GM23338 (cell line): ENCODE measurements at regions not wholly inside any gene's neighbourhood (a gene's known extent, or its start where the extent isn't known, plus 50 kb on each side); places are given as distances from the start of the nearest gene placed in this dataset.

Experiments used
- ATAC-seq: fragments of 200-7000 bp; cut with Tn5 transposase; 3 replicates; pipeline ENCODE4 v1.9.1; 2020
- DNase-seq: peaks from one replicate; pipeline ENCODE4 v3.0.0-alpha.2; 2015; ENCODE audit warnings: low spot score
- H2AFZ ChIP-seq: fragments of 200-600 bp; sonication (generic); 2 replicates; pipeline ENCODE4 v1.8.0; 2016; ENCODE audit warnings: antibody characterized with exemption, mild to moderate bottlenecking, moderate library complexity
- H3F3A ChIP-seq: fragments of 200-600 bp; sonication (generic); replicated peaks from 2 replicates; pipeline ENCODE4 v1.8.0; 2017; ENCODE audit warnings: antibody characterized with exemption, mixed run types, low read depth
- H3K27ac ChIP-seq: fragments of 200-600 bp; sonication (generic); 2 replicates; pipeline ENCODE4 v1.6.1; 2016; ENCODE audit warnings: low read depth
- H3K27me3 ChIP-seq: fragments of 200-600 bp; sonication (generic); 2 replicates; pipeline ENCODE4 v1.8.0; 2016; ENCODE audit warnings: mild to moderate bottlenecking, mixed run types, moderate library complexity; ENCODE audit not compliant: insufficient read depth
- H3K36me3 ChIP-seq: fragments of 200-600 bp; sonication (generic); 2 replicates; pipeline ENCODE4 v1.8.0; 2016; ENCODE audit warnings: mild to moderate bottlenecking; ENCODE audit not compliant: insufficient read depth
- H3K4me1 ChIP-seq: fragments of 200-600 bp; sonication (generic); 2 replicates; pipeline ENCODE4 v1.8.0; 2016; ENCODE audit warnings: mild to moderate bottlenecking, moderate library complexity; ENCODE audit not compliant: insufficient read depth
- H3K4me2 ChIP-seq: fragments of 200-600 bp; sonication (generic); 2 replicates; pipeline ENCODE4 v1.7.1; 2017; ENCODE audit warnings: mixed run types
- H3K4me3 ChIP-seq: fragments of 200-600 bp; sonication (generic); 2 replicates; pipeline ENCODE4 v1.6.1; 2016; ENCODE audit warnings: mixed run types
- H3K79me2 ChIP-seq: fragments of 200-600 bp; sonication (generic); replicated peaks from 2 replicates; pipeline ENCODE4 v1.8.0; 2017; ENCODE audit warnings: mild to moderate bottlenecking; ENCODE audit not compliant: insufficient read depth
- H3K9me2 ChIP-seq: fragments of 200-600 bp; sonication (generic); 2 replicates; pipeline ENCODE4 v1.8.0; 2017; ENCODE audit not compliant: insufficient read depth
- H4K20me1 ChIP-seq: fragments of 200-600 bp; sonication (generic); replicated peaks from 2 replicates; pipeline ENCODE4 v1.8.0; 2017; ENCODE audit warnings: mild to moderate bottlenecking; ENCODE audit not compliant: insufficient read depth
- H3K27ac Mint-ChIP-seq: 2 replicates; pipeline ENCODE4 v1.8.0; 2020; ENCODE audit warnings: inconsistent platforms, mild to moderate bottlenecking, moderate library complexity, mixed read lengths
- H3K27me3 Mint-ChIP-seq: 3 replicates; pipeline ENCODE4 v1.8.0; 2022; ENCODE audit warnings: low read depth, mild to moderate bottlenecking, moderate library complexity, mixed read lengths, inconsistent platforms; ENCODE audit not compliant: insufficient read depth, poor library complexity
- H3K36me3 Mint-ChIP-seq: 3 replicates; pipeline ENCODE4 v1.8.0; 2021; ENCODE audit warnings: low read depth, mild to moderate bottlenecking, inconsistent platforms, moderate library complexity, mixed read lengths
- H3K4me1 Mint-ChIP-seq: 3 replicates; pipeline ENCODE4 v1.8.0; 2020; ENCODE audit warnings: mild to moderate bottlenecking, inconsistent platforms, mixed read lengths
- H3K4me3 Mint-ChIP-seq: 3 replicates; pipeline ENCODE4 v1.8.0; 2021; ENCODE audit warnings: moderate library complexity, mild to moderate bottlenecking, inconsistent platforms, mixed read lengths
- H3K9me3 Mint-ChIP-seq: 3 replicates; pipeline ENCODE4 v1.8.0; 2020; ENCODE audit warnings: moderate library complexity, mild to moderate bottlenecking, inconsistent platforms, mixed read lengths
- EZH2 ChIP-seq: fragments of 200-600 bp; sonication (generic); IDR thresholded peaks from one replicate; pipeline ENCODE4 v1.8.0; 2017; ENCODE audit warnings: antibody characterized with exemption, mild to moderate bottlenecking, low read depth; ENCODE audit not compliant: unreplicated experiment
- JUNB ChIP-seq: IDR thresholded peaks from one replicate; pipeline ENCODE4 v1.6.1; 2016; ENCODE audit warnings: antibody characterized with exemption; ENCODE audit not compliant: unreplicated experiment
- NANOG ChIP-seq: IDR thresholded peaks from 2 replicates; pipeline ENCODE4 v1.6.1; 2016; ENCODE audit warnings: antibody characterized with exemption, borderline replicate concordance
- POLR2AphosphoS5 ChIP-seq: IDR thresholded peaks from 2 replicates; pipeline ENCODE4 v1.6.1; 2016; ENCODE audit warnings: antibody characterized with exemption, low read depth
- STAT1 ChIP-seq: IDR thresholded peaks from one replicate; pipeline ENCODE4 v1.6.1; 2016; ENCODE audit warnings: antibody characterized with exemption; ENCODE audit not compliant: unreplicated experiment
- ZNF114 ChIP-seq: fragments of 250-450 bp; sonication (Bioruptor Pico); IDR thresholded peaks from 2 replicates; pipeline ENCODE4 v1.5.0; 2020; ENCODE audit warnings: mild to moderate bottlenecking, moderate library complexity
- ZNF331 ChIP-seq: fragments of 250-450 bp; sonication (Bioruptor Pico); IDR thresholded peaks from 2 replicates; pipeline ENCODE4 v1.5.0; 2020; ENCODE audit warnings: low read depth, mild to moderate bottlenecking, moderate library complexity
- TF ChIP-seq, protein P1 (sequence below): fragments of 250-450 bp; sonication (Bioruptor Pico); IDR thresholded peaks from 2 replicates; pipeline ENCODE4 v1.5.0; 2020; ENCODE audit warnings: mild to moderate bottlenecking, moderate library complexity
- TF ChIP-seq, protein P2 (sequence below), 2 experiments: fragments of 200-600 bp in 1 of 2; sonication (generic) in 1 of 2; conservative IDR thresholded peaks; 2 replicates each; pipeline versions ENCODE4 v1.5.1 to v1.6.1; 2016 to 2017; ENCODE audit warnings: antibody characterized with exemption in 2 of 2, low read depth in 2 of 2, mild to moderate bottlenecking in 2 of 2, moderate library complexity in 1 of 2

DNA sequence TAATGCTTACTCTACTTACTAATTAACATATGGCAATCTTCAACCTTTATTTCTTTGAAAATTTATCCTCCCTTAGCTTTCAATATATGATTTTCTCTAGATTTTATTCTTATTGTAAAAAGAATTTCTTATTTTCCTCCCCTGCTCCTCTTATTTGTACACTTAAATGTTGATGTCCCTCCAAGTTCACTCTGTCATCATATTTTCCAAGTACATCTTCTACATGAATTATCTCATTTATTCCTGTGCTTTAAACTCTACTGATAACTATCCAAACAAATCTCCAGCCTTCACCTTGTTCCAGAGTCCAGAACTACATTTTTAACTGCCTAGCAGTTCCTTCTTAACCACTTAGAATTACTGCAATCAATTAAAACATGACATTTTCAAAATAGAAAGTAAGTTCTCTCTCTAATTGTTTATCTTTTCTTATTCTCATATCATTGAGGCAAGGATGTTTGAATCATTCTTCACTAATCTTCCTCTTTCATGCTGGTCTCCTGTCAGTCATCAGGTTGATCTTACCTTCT is 261.6 kb upstream of the FAR2 start:
- ATAC-seq, result no peak
- H3K4me2 ChIP-seq, result no peak overlapping the region
- no peaks in the 10 kb centered on the region for H3K27me3 Mint-ChIP-seq
- H3K9me3 Mint-ChIP-seq, result no peaks in the 10 kb centered on the region
- no peaks in the 10 kb centered on the region for H3K36me3 ChIP-seq
- no peaks in the 10 kb centered on the region for H3K4me1 ChIP-seq
- no peaks in the 10 kb centered on the region for H3K79me2 ChIP-seq
- no peak for TF ChIP-seq NANOG
- TF ChIP-seq, protein P1, sequence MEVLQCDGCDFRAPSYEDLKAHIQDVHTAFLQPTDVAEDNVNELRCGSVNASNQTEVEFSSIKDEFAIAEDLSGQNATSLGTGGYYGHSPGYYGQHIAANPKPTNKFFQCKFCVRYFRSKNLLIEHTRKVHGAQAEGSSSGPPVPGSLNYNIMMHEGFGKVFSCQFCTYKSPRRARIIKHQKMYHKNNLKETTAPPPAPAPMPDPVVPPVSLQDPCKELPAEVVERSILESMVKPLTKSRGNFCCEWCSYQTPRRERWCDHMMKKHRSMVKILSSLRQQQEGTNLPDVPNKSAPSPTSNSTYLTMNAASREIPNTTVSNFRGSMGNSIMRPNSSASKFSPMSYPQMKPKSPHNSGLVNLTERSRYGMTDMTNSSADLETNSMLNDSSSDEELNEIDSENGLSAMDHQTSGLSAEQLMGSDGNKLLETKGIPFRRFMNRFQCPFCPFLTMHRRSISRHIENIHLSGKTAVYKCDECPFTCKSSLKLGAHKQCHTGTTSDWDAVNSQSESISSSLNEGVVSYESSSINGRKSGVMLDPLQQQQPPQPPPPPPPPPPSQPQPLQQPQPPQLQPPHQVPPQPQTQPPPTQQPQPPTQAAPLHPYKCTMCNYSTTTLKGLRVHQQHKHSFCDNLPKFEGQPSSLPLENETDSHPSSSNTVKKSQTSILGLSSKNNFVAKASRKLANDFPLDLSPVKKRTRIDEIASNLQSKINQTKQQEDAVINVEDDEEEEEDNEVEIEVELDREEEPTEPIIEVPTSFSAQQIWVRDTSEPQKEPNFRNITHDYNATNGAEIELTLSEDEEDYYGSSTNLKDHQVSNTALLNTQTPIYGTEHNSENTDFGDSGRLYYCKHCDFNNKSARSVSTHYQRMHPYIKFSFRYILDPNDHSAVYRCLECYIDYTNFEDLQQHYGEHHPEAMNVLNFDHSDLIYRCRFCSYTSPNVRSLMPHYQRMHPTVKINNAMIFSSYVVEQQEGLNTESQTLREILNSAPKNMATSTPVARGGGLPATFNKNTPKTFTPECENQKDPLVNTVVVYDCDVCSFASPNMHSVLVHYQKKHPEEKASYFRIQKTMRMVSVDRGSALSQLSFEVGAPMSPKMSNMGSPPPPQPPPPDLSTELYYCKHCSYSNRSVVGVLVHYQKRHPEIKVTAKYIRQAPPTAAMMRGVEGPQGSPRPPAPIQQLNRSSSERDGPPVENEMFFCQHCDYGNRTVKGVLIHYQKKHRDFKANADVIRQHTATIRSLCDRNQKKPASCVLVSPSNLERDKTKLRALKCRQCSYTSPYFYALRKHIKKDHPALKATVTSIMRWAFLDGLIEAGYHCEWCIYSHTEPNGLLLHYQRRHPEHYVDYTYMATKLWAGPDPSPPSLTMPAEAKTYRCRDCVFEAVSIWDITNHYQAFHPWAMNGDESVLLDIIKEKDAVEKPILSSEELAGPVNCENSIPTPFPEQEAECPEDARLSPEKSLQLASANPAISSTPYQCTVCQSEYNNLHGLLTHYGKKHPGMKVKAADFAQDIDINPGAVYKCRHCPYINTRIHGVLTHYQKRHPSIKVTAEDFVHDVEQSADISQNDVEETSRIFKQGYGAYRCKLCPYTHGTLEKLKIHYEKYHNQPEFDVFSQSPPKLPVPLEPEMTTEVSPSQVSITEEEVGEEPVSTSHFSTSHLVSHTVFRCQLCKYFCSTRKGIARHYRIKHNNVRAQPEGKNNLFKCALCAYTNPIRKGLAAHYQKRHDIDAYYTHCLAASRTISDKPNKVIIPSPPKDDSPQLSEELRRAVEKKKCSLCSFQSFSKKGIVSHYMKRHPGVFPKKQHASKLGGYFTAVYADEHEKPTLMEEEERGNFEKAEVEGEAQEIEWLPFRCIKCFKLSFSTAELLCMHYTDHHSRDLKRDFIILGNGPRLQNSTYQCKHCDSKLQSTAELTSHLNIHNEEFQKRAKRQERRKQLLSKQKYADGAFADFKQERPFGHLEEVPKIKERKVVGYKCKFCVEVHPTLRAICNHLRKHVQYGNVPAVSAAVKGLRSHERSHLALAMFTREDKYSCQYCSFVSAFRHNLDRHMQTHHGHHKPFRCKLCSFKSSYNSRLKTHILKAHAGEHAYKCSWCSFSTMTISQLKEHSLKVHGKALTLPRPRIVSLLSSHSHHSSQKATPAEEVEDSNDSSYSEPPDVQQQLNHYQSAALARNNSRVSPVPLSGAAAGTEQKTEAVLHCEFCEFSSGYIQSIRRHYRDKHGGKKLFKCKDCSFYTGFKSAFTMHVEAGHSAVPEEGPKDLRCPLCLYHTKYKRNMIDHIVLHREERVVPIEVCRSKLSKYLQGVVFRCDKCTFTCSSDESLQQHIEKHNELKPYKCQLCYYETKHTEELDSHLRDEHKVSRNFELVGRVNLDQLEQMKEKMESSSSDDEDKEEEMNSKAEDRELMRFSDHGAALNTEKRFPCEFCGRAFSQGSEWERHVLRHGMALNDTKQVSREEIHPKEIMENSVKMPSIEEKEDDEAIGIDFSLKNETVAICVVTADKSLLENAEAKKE (CRISPR knock-in tag), result no peak
- no peak for TF ChIP-seq EZH2
- TF ChIP-seq STAT1, result no peak
- TF ChIP-seq JUNB, result no peak
- no peak for TF ChIP-seq ZNF331 (CRISPR knock-in tag)
- TF ChIP-seq, protein P2, sequence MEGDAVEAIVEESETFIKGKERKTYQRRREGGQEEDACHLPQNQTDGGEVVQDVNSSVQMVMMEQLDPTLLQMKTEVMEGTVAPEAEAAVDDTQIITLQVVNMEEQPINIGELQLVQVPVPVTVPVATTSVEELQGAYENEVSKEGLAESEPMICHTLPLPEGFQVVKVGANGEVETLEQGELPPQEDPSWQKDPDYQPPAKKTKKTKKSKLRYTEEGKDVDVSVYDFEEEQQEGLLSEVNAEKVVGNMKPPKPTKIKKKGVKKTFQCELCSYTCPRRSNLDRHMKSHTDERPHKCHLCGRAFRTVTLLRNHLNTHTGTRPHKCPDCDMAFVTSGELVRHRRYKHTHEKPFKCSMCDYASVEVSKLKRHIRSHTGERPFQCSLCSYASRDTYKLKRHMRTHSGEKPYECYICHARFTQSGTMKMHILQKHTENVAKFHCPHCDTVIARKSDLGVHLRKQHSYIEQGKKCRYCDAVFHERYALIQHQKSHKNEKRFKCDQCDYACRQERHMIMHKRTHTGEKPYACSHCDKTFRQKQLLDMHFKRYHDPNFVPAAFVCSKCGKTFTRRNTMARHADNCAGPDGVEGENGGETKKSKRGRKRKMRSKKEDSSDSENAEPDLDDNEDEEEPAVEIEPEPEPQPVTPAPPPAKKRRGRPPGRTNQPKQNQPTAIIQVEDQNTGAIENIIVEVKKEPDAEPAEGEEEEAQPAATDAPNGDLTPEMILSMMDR (conservative IDR thresholded peaks at IDR 0.05; ENCODE audit: low read depth in 2 of 2), result no peak
- no peak for TF ChIP-seq POLR2AphosphoS5
- TF ChIP-seq ZNF114 (CRISPR knock-in tag), result no peak
- H3K4me3 ChIP-seq, result no peak overlapping the region
- H3F3A ChIP-seq, result no peaks in the 10 kb centered on the region
- no peak overlapping the region for H3K4me3 Mint-ChIP-seq
- DNase-seq, result no peak
- H3K4me1 Mint-ChIP-seq, result no peaks in the 10 kb centered on the region
- H2AFZ ChIP-seq, result no peak overlapping the region
- H3K9me2 ChIP-seq, result no peaks in the 10 kb centered on the region
- H3K27ac ChIP-seq, result no peak overlapping the region
- H3K36me3 Mint-ChIP-seq, result no peaks in the 10 kb centered on the region
- no peaks in the 10 kb centered on the region for H4K20me1 ChIP-seq
- no peaks in the 10 kb centered on the region for H3K27me3 ChIP-seq
- no peak overlapping the region for H3K27ac Mint-ChIP-seq
